Retinal pigment epithelial cell (primary cell): ENCODE measurements at regions not wholly inside any gene's neighbourhood (a gene's known extent, or its start where the extent isn't known, plus 50 kb on each side); places are given as distances from the start of the nearest gene placed in this dataset.

Experiments used
- DNase-seq: peaks from one replicate; pipeline ENCODE4 v3.0.0-alpha.2; 2010; ENCODE audit warnings: low read depth
- H3K4me3 ChIP-seq: 2 replicates; pipeline ENCODE4 v1.5.1; 2011; ENCODE audit warnings: mild to moderate bottlenecking, low read length, control low read depth, moderate library complexity
- CTCF ChIP-seq: conservative IDR thresholded peaks from 2 replicates; pipeline ENCODE4 v1.5.1; 2011; ENCODE audit warnings: low read depth, low read length, control low read depth, inconsistent platforms

- TF ChIP-seq CTCF: no peak
- H3K4me3 ChIP-seq: no peak overlapping the region
- no peak for DNase-seq
These were observed 73.3 kb upstream of the TNKS2 start for GRCh38 chr10:91724933-91725332.

GRCh38 chr10:91713461-91714072, 80.7 kb upstream of the PPP1R3C start:
- DNase-seq: no peak
- TF ChIP-seq CTCF: no peak
- no peak overlapping the region for H3K4me3 ChIP-seq

- DNase-seq: no peak
- H3K4me3 ChIP-seq: no peak overlapping the region
- no peak for TF ChIP-seq CTCF
These were observed 79.2 kb upstream of the PPP1R3C start for GRCh38 chr10:91711885-91712680.

- H3K4me3 ChIP-seq: no peak overlapping the region
- DNase-seq: peak; percentile 68
- TF ChIP-seq CTCF: no peak
These were observed 76.5 kb upstream of the PPP1R3C start for GRCh38 chr10:91709394-91709798.

- no peak overlapping the region for H3K4me3 ChIP-seq
- no peak for TF ChIP-seq CTCF
- no peak for DNase-seq
These were observed 75.4 kb upstream of the PPP1R3C start for GRCh38 chr10:91708174-91708861.

GRCh38 chr10:91707236-91707635, 74.4 kb upstream of the PPP1R3C start:
- no peak for TF ChIP-seq CTCF
- DNase-seq: no peak
- H3K4me3 ChIP-seq: no peak overlapping the region
